HL-60 (cell line): ENCODE measurements at regions not wholly inside any gene's neighbourhood (a gene's known extent, or its start where the extent isn't known, plus 50 kb on each side); places are given as distances from the start of the nearest gene placed in this dataset.

Experiments
- GABPA ChIP-seq: IDR thresholded peaks from 2 replicates; pipeline ENCODE4 v1.6.1; 2012; ENCODE audit warnings: low read depth
- POLR2AphosphoS5 ChIP-seq: IDR thresholded peaks from 2 replicates; pipeline ENCODE4 v1.6.1; 2012; ENCODE audit warnings: low read depth
- SPI1 ChIP-seq: IDR thresholded peaks from 2 replicates; pipeline ENCODE4 v1.6.1; 2012; ENCODE audit warnings: low read depth, mild to moderate bottlenecking, borderline replicate concordance
- TF ChIP-seq, protein P1 (sequence below): IDR thresholded peaks from one replicate; pipeline ENCODE4 v1.5.1; 2011; ENCODE audit warnings: low read length, control low read depth, inconsistent platforms; ENCODE audit not compliant: insufficient read depth

DNA sequence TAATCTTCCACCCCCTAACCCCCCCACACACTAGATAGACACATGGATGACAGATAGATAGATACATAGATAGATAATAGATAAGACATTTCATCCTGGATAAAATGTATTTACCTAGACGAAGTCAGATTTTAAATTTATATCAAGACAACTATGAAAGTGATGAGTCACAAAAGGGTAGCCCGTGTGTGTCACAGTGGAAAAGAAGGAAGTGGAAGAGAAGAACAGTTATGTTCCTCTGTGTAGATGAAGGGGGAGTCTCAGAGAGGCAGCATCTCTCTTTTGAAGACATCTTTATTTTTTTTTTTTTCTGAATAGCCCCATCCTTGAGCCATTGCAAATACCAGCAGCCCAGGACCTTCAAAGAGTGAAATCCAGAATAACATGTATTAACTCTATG lies 121.7 kb upstream of the VGLL2 start:
- TF ChIP-seq, protein P1, sequence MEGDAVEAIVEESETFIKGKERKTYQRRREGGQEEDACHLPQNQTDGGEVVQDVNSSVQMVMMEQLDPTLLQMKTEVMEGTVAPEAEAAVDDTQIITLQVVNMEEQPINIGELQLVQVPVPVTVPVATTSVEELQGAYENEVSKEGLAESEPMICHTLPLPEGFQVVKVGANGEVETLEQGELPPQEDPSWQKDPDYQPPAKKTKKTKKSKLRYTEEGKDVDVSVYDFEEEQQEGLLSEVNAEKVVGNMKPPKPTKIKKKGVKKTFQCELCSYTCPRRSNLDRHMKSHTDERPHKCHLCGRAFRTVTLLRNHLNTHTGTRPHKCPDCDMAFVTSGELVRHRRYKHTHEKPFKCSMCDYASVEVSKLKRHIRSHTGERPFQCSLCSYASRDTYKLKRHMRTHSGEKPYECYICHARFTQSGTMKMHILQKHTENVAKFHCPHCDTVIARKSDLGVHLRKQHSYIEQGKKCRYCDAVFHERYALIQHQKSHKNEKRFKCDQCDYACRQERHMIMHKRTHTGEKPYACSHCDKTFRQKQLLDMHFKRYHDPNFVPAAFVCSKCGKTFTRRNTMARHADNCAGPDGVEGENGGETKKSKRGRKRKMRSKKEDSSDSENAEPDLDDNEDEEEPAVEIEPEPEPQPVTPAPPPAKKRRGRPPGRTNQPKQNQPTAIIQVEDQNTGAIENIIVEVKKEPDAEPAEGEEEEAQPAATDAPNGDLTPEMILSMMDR = no peak
- TF ChIP-seq POLR2AphosphoS5 = no peak
- no peak; the same call in 1 of the 2 replicates for TF ChIP-seq SPI1
- no peak for TF ChIP-seq GABPA
